B cell (primary cell): ENCODE measurements at regions not wholly inside any gene's neighbourhood (a gene's known extent, or its start where the extent isn't known, plus 50 kb on each side); places are given as distances from the start of the nearest gene placed in this dataset.

Experiments
- ATAC-seq: fragments of 200-7000 bp; cut with Tn5 transposase; one replicate; pipeline ENCODE4 v1.10.0; 2021; ENCODE audit warnings: low read depth, mild to moderate bottlenecking, moderate number of reproducible peaks, moderate library complexity
- CTCF ChIA-PET: fragments of 350-600 bp; sonication (Branson Sonifier 250); formaldehyde crosslinking; loops from one replicate; lab custom pipeline; 2021; ENCODE audit warnings: antibody characterized with exemption, inconsistent platforms; lab: Charles Lee
- POLR2A ChIA-PET: fragments of 350-600 bp; sonication (Branson Sonifier 250); formaldehyde crosslinking; loops from one replicate; lab custom pipeline; 2021; ENCODE audit warnings: antibody characterized with exemption; lab: Charles Lee
- DNase-seq: peaks from one replicate; pipeline ENCODE4 v3.0.0; 2013
- H2AFZ ChIP-seq: 2 replicates; pipeline ENCODE4 v1.6.1; 2012; ENCODE audit warnings: mild to moderate bottlenecking, low read depth, low read length; ENCODE audit not compliant: insufficient read depth, poor library complexity, severe bottlenecking
- H3K27ac ChIP-seq, 2 donors: 1 replicate in 1 of 2; 2 replicates in 1 of 2; pipeline ENCODE4 v1.5.1; 2012 to 2013; ENCODE audit warnings: low read length in 2 of 2, mild to moderate bottlenecking in 2 of 2, moderate library complexity in 1 of 2
- H3K27me3 ChIP-seq, 4 experiments: fragments of 200-600 bp in 1 of 4; sonication (generic) in 1 of 4; replicated peaks in 1 of 4; 1 replicate in 2 of 4; 2 replicates in 2 of 4; pipeline versions ENCODE4 v1.6.1 to v1.7.0; 2013 to 2016; ENCODE audit warnings: low read length in 3 of 4, mild to moderate bottlenecking in 2 of 4, mixed read lengths in 1 of 4, moderate library complexity in 1 of 4; ENCODE audit not compliant: insufficient read depth in 4 of 4, control insufficient read depth in 3 of 4; ENCODE audit errors: control extremely low read depth in 1 of 4
- H3K36me3 ChIP-seq, 2 experiments: replicated peaks in 1 of 2; 1 replicate in 1 of 2; 2 replicates in 1 of 2; pipeline versions ENCODE4 v1.6.1 to v1.7.1; 2013; ENCODE audit warnings: low read length in 1 of 2; ENCODE audit not compliant: insufficient read depth in 2 of 2, control insufficient read depth in 1 of 2; ENCODE audit errors: control extremely low read depth in 1 of 2, extremely low read depth in 1 of 2
- H3K4me1 ChIP-seq, 2 donors: fragments of 200-600 bp in 1 of 2; sonication (generic) in 1 of 2; 1 replicate in 1 of 2; 2 replicates in 1 of 2; pipeline versions ENCODE4 v1.5.1 to v1.6.1; 2013 to 2017; ENCODE audit warnings: low read length in 2 of 2; ENCODE audit not compliant: control insufficient read depth in 2 of 2, insufficient read depth in 2 of 2
- H3K4me2 ChIP-seq: replicated peaks from 2 replicates; pipeline ENCODE3; 2012; ENCODE audit warnings: mild to moderate bottlenecking, low read depth, low read length; ENCODE audit not compliant: poor library complexity, severe bottlenecking
- H3K4me3 ChIP-seq, 5 experiments: fragments of 200-600 bp in 1 of 5; sonication (generic) in 1 of 5; 1 replicate in 3 of 5; 2 replicates in 2 of 5; pipeline versions ENCODE4 v1.5.1 to v1.7.0; 2011 to 2016; ENCODE audit warnings: low read length in 4 of 5, mild to moderate bottlenecking in 4 of 5, low read depth in 2 of 5, control low read depth in 1 of 5, moderate library complexity in 1 of 5; ENCODE audit not compliant: insufficient read depth in 1 of 5; ENCODE audit errors: control extremely low read depth in 1 of 5, extremely low read depth in 1 of 5
- H3K79me2 ChIP-seq: fragments of 200-600 bp; sonication (generic); one replicate; pipeline ENCODE4 v1.6.0; 2016; ENCODE audit warnings: low read length; ENCODE audit not compliant: control insufficient read depth, insufficient read depth
- H3K9ac ChIP-seq: fragments of 200-600 bp; sonication (generic); 2 replicates; pipeline ENCODE4 v1.6.1; 2017; ENCODE audit warnings: mild to moderate bottlenecking, low read length, moderate library complexity
- H3K9me3 ChIP-seq, 3 donors: one replicate each; pipeline versions ENCODE4 v1.6.1 to v1.7.1; 2013; ENCODE audit warnings: low read length in 2 of 3; ENCODE audit not compliant: control insufficient read depth in 2 of 3, insufficient read depth in 1 of 3; ENCODE audit errors: control extremely low read depth in 1 of 3
- H4K20me1 ChIP-seq: 2 replicates; pipeline ENCODE4 v1.6.0; 2012; ENCODE audit warnings: mild to moderate bottlenecking, low read length; ENCODE audit not compliant: insufficient read depth, control insufficient read depth, poor library complexity, severe bottlenecking
- H3K27ac Mint-ChIP-seq: one replicate; pipeline ENCODE4 v1.8.0; 2021; ENCODE audit warnings: mixed read lengths
- H3K27me3 Mint-ChIP-seq: one replicate; pipeline ENCODE4 v1.8.0; 2021; ENCODE audit warnings: mixed read lengths
- H3K4me1 Mint-ChIP-seq: one replicate; pipeline ENCODE4 v1.8.0; 2021; ENCODE audit warnings: mixed read lengths
- H3K4me3 Mint-ChIP-seq: one replicate; pipeline ENCODE4 v1.8.0; 2021; ENCODE audit warnings: mixed read lengths
- H3K9me3 Mint-ChIP-seq: one replicate; pipeline ENCODE4 v1.8.0; 2022; ENCODE audit warnings: mixed read lengths; ENCODE audit not compliant: insufficient read depth
- CTCF ChIP-seq: fragments of 200-600 bp; IDR thresholded peaks from one replicate; pipeline ENCODE4 v1.8.0; 2022; ENCODE audit warnings: antibody characterized with exemption, mild to moderate bottlenecking
- EZH2 ChIP-seq: IDR thresholded peaks from 2 replicates; pipeline ENCODE4 v1.6.1; 2012; ENCODE audit warnings: borderline replicate concordance, low read depth, mild to moderate bottlenecking, moderate library complexity, low read length; ENCODE audit not compliant: insufficient read depth, poor library complexity, severe bottlenecking
- WGBS: methylation state at CpG from one replicate; pipeline ENCODE4 v1.1.5; 2013; ENCODE audit warnings: missing lambda C conversion rate; ENCODE audit not compliant: insufficient coverage; 5-methylcytosine and 5-hydroxymethylcytosine counted together
- intact Hi-C: fragments of 100-400 bp; cut with micrococcal nuclease; formaldehyde crosslinking; loops from one replicate; pipeline ENCODE4 v1.10.0; 2022

- Histone ChIP-seq H3K36me3 (no peaks in the 10 kb centered on the region), H3K27me3 (no peaks in the 10 kb centered on the region), H4K20me1 (no peaks in the 10 kb centered on the region), H3K4me1 (no peaks in the 10 kb centered on the region), H3K4me2 (no peak overlapping the region), H3K79me2 (no peaks in the 10 kb centered on the region), H3K9me3 (peaks cover 0 to 6% (median 2%) of the 10 kb centered on the region in 3 donors), H3K4me3 (no peak overlapping the region), H3K27ac (no peak overlapping the region), H3K9ac (no peak overlapping the region), H2AFZ (no peak overlapping the region)
- no CpG with 5 or more reads among the region's 2 CpGs for WGBS
- TF ChIP-seq CTCF: no peak
- no peak for TF ChIP-seq EZH2
- no peak for DNase-seq
- intact Hi-C loops: no loop called here
- ChIA-PET CTCF (interaction anchor here (0.7 to 1.2 kb wide), 2 partner anchors 9 to 394 kb away, joined by 3 read pairs; no protein-coding TSS in a partner anchor), POLR2A (no interaction called here)
- no peak overlapping the region for H3K27ac Mint-ChIP-seq
- peaks cover 10% of the 10 kb centered on the region for H3K27me3 Mint-ChIP-seq
- H3K4me1 Mint-ChIP-seq: no peaks in the 10 kb centered on the region
- peaks cover 7% of the 10 kb centered on the region for H3K9me3 Mint-ChIP-seq
- no peak overlapping the region for H3K4me3 Mint-ChIP-seq
- ATAC-seq: no peak
Observed at GRCh38 chr21:31573217-31573616, 86.3 kb upstream of the SOD1 start.

GRCh38 chr21:31571879-31572278 is 87.6 kb upstream of the SOD1 start:
- H3K4me3 ChIP-seq: no peak overlapping the region
- H4K20me1 ChIP-seq: no peaks in the 10 kb centered on the region
- intact Hi-C loops: no loop called here
- no peak overlapping the region for H3K4me3 Mint-ChIP-seq
- no peaks in the 10 kb centered on the region for H3K36me3 ChIP-seq
- no peak overlapping the region for H2AFZ ChIP-seq
- H3K4me2 ChIP-seq: no peak overlapping the region
- no peaks in the 10 kb centered on the region for H3K79me2 ChIP-seq
- peaks cover 5% of the 10 kb centered on the region for H3K27me3 Mint-ChIP-seq
- no peaks in the 10 kb centered on the region for H3K4me1 ChIP-seq
- ATAC-seq (no peak), DNase-seq (no peak)
- ChIA-PET CTCF (interaction anchor here (2.5 kb wide), 1 partner anchor 9 kb away, joined by 12 read pairs; no protein-coding TSS in a partner anchor), POLR2A (no interaction called here)
- peaks cover 0 to 6% (median 2%) of the 10 kb centered on the region in 3 donors for H3K9me3 ChIP-seq
- H3K9me3 Mint-ChIP-seq: peaks cover 7% of the 10 kb centered on the region
- TF ChIP-seq CTCF (no peak), EZH2 (no peak)
- no peaks in the 10 kb centered on the region for H3K27me3 ChIP-seq
- no peak overlapping the region for H3K27ac Mint-ChIP-seq
- H3K27ac ChIP-seq: no peak overlapping the region
- H3K9ac ChIP-seq: no peak overlapping the region
- whole genome bisulfite sequencing: no CpG with 5 or more reads among the region's 4 CpGs
- H3K4me1 Mint-ChIP-seq: no peaks in the 10 kb centered on the region
